H1 (cell line): ENCODE measurements at regions not wholly inside any gene's neighbourhood (a gene's known extent, or its start where the extent isn't known, plus 50 kb on each side); places are given as distances from the start of the nearest gene placed in this dataset.

ENCODE experiments used
- CTCF ChIA-PET: fragments of 300-600 bp; sonication (Branson Sonifier 250); formaldehyde crosslinking; loops from one replicate; lab custom pipeline; 2021; ENCODE audit not compliant: partially characterized antibody; lab: Charles Lee
- POLR2A ChIA-PET: fragments of 300-600 bp; sonication (Branson Sonifier 250); formaldehyde crosslinking; loops from one replicate; lab custom pipeline; 2021; ENCODE audit warnings: inconsistent platforms; ENCODE audit not compliant: partially characterized antibody; lab: Charles Lee
- DNase-seq, 2 experiments: peaks; one replicate each; pipeline versions ENCODE4 v3.0.0 to v3.0.0-alpha.2; 2010 to 2022; ENCODE audit warnings: low spot score in 2 of 2, low read depth in 1 of 2, mixed read lengths in 1 of 2
- FAIRE-seq: peaks from 2 replicates; lab custom pipeline; 2011; peaks lifted over from hg19 to GRCh38; lab: Jason Lieb, UNC
- H2AFZ ChIP-seq: 2 replicates; pipeline ENCODE4 v1.8.1; 2012; ENCODE audit warnings: low read length, inconsistent platforms
- H2AK5ac ChIP-seq: 2 replicates; pipeline ENCODE4 v1.6.1; 2013; ENCODE audit warnings: low read depth, low read length
- H2BK120ac ChIP-seq: replicated peaks from 2 replicates; pipeline ENCODE3; 2013; ENCODE audit warnings: low read depth, low read length, inconsistent platforms
- H2BK12ac ChIP-seq: 2 replicates; pipeline ENCODE4 v1.6.1; 2013; ENCODE audit warnings: low read depth, low read length
- H2BK15ac ChIP-seq: 2 replicates; pipeline ENCODE4 v1.6.1; 2013; ENCODE audit warnings: low read length
- H2BK20ac ChIP-seq: 2 replicates; pipeline ENCODE4 v1.6.1; 2013; ENCODE audit warnings: low read length
- H2BK5ac ChIP-seq: 2 replicates; pipeline ENCODE4 v1.6.1; 2013; ENCODE audit warnings: low read depth, low read length
- H3K14ac ChIP-seq: 2 replicates; pipeline ENCODE4 v1.6.1; 2013; ENCODE audit warnings: inconsistent platforms; ENCODE audit not compliant: insufficient read length
- H3K18ac ChIP-seq: 2 replicates; pipeline ENCODE4 v1.6.1; 2013; ENCODE audit warnings: low read length; ENCODE audit errors: extremely low read depth
- H3K23ac ChIP-seq: 2 replicates; pipeline ENCODE4 v1.6.1; 2013; ENCODE audit warnings: inconsistent platforms; ENCODE audit not compliant: insufficient read length
- H3K23me2 ChIP-seq: 2 replicates; pipeline ENCODE4 v1.6.1; 2013; ENCODE audit warnings: low read depth, low read length
- H3K27ac ChIP-seq: 2 replicates; pipeline ENCODE4 v1.6.1; 2011; ENCODE audit warnings: low read depth, low read length, inconsistent platforms
- H3K27me3 ChIP-seq, 4 experiments: replicated peaks in 1 of 4; 1 replicate in 1 of 4; 2 replicates in 3 of 4; pipeline versions ENCODE4 v1.6.1 to v1.8.1; 2011 to 2013; ENCODE audit warnings: low read length in 3 of 4, mild to moderate bottlenecking in 3 of 4, inconsistent platforms in 2 of 4, mixed read lengths in 2 of 4, moderate library complexity in 1 of 4; ENCODE audit not compliant: control insufficient read depth in 3 of 4, insufficient read depth in 3 of 4; ENCODE audit errors: extremely low read depth in 1 of 4
- H3K36me3 ChIP-seq, 4 experiments: 2 replicates each; pipeline versions ENCODE4 v1.6.1 to v1.8.1; 2011 to 2013; ENCODE audit warnings: mild to moderate bottlenecking in 4 of 4, low read length in 3 of 4, moderate library complexity in 2 of 4, control low read depth in 1 of 4, inconsistent platforms in 1 of 4; ENCODE audit not compliant: insufficient read depth in 4 of 4, control insufficient read depth in 2 of 4
- H3K4ac ChIP-seq: replicated peaks from 2 replicates; pipeline ENCODE3; 2013; ENCODE audit warnings: low read length, low read depth, mixed read lengths, inconsistent platforms; ENCODE audit not compliant: insufficient read length
- H3K4me1 ChIP-seq, 4 experiments: replicated peaks in 1 of 4; 1 replicate in 1 of 4; 2 replicates in 3 of 4; pipeline versions ENCODE4 v1.6.1 to v1.8.1; 2011 to 2013; ENCODE audit warnings: low read length in 3 of 4, inconsistent platforms in 2 of 4, mixed read lengths in 1 of 4; ENCODE audit not compliant: insufficient read depth in 4 of 4, control insufficient read depth in 3 of 4
- H3K4me2 ChIP-seq, 2 experiments: 2 replicates each; pipeline versions ENCODE4 v1.6.1 to v1.8.1; 2011 to 2013; ENCODE audit warnings: low read depth in 2 of 2, low read length in 2 of 2, control low read depth in 1 of 2, inconsistent platforms in 1 of 2, mild to moderate bottlenecking in 1 of 2; ENCODE audit not compliant: insufficient read depth in 1 of 2
- H3K4me3 ChIP-seq, 4 experiments: fragments of 200-600, 300-600 bp in 1 of 4; sonication (generic), shearing (Covaris generic), sonication (Bioruptor Twin) in 1 of 4; 2 replicates each; pipeline versions ENCODE4 v1.5.1 to v1.8.1; 2011 to 2016; ENCODE audit warnings: low read length in 4 of 4, low read depth in 3 of 4, control low read depth in 2 of 4, inconsistent platforms in 2 of 4, mild to moderate bottlenecking in 2 of 4, mixed read lengths in 1 of 4, moderate library complexity in 1 of 4; ENCODE audit not compliant: insufficient read depth in 2 of 4; ENCODE audit errors: extremely low read depth in 1 of 4
- H3K56ac ChIP-seq: replicated peaks from 2 replicates; pipeline ENCODE3; 2013; ENCODE audit warnings: low read depth, mild to moderate bottlenecking, mixed read lengths, low read length, inconsistent platforms; ENCODE audit not compliant: insufficient read length
- H3K79me1 ChIP-seq: 2 replicates; pipeline ENCODE4 v1.6.1; 2013; ENCODE audit warnings: low read depth, low read length, control low read depth
- H3K79me2 ChIP-seq, 2 experiments: 2 replicates each; pipeline versions ENCODE4 v1.6.1 to v1.8.1; 2012 to 2013; ENCODE audit warnings: low read length in 2 of 2, mild to moderate bottlenecking in 2 of 2, inconsistent platforms in 1 of 2; ENCODE audit not compliant: insufficient read depth in 2 of 2, control insufficient read depth in 1 of 2
- H3K9ac ChIP-seq, 4 experiments: replicated peaks in 1 of 4; 1 replicate in 1 of 4; 2 replicates in 3 of 4; pipeline versions ENCODE4 v1.6.1 to v1.8.1; 2011 to 2013; ENCODE audit warnings: low read depth in 3 of 4, low read length in 3 of 4, control low read depth in 2 of 4, mild to moderate bottlenecking in 2 of 4, moderate library complexity in 2 of 4, inconsistent platforms in 1 of 4; ENCODE audit errors: extremely low read depth in 1 of 4
- H3K9me3 ChIP-seq, 2 experiments: 2 replicates each; pipeline versions ENCODE4 v1.6.1 to v1.8.1; 2012 to 2013; ENCODE audit warnings: mild to moderate bottlenecking in 2 of 2, moderate library complexity in 2 of 2, control low read depth in 1 of 2, inconsistent platforms in 1 of 2, low read depth in 1 of 2, low read length in 1 of 2, mixed read lengths in 1 of 2; ENCODE audit not compliant: insufficient read depth in 2 of 2
- H4K20me1 ChIP-seq, 2 experiments: replicated peaks in 1 of 2; 2 replicates each; pipeline versions ENCODE3 to v1.8.1; 2011 to 2013; ENCODE audit warnings: inconsistent platforms in 2 of 2, low read length in 2 of 2, mild to moderate bottlenecking in 1 of 2; ENCODE audit not compliant: insufficient read depth in 2 of 2, control insufficient read depth in 1 of 2
- H4K5ac ChIP-seq: 2 replicates; pipeline ENCODE4 v1.6.1; 2013; ENCODE audit warnings: low read length, low read depth, mixed read lengths, inconsistent platforms; ENCODE audit not compliant: insufficient read length
- H4K8ac ChIP-seq: 2 replicates; pipeline ENCODE4 v1.8.0; 2013; ENCODE audit warnings: mild to moderate bottlenecking, moderate library complexity, low read length, inconsistent platforms; ENCODE audit not compliant: insufficient read depth; ENCODE audit errors: extremely low read depth
- H4K91ac ChIP-seq: replicated peaks from 2 replicates; pipeline ENCODE3; 2013; ENCODE audit warnings: low read length, mixed read lengths, inconsistent platforms; ENCODE audit not compliant: insufficient read length
- RAD21 ChIP-seq, 2 experiments: IDR thresholded peaks in 1 of 2; conservative IDR thresholded peaks in 1 of 2; 2 replicates each; pipeline ENCODE4 v1.6.1; 2011; ENCODE audit warnings: low read depth in 2 of 2, low read length in 2 of 2, improper control_type of control experiment in 1 of 2, inconsistent platforms in 1 of 2, mild to moderate bottlenecking in 1 of 2, moderate library complexity in 1 of 2
- TAF7 ChIP-seq: optimal IDR thresholded peaks from 2 replicates; pipeline ENCODE3; 2011; ENCODE audit warnings: low read depth, mild to moderate bottlenecking, inconsistent platforms, low read length, moderate library complexity, borderline replicate concordance
- WGBS, 2 experiments: shearing (Covaris generic) in 1 of 2; methylation state at CpG; one replicate each; pipeline versions ENCODE4 v1.1.6 to v1.1.7; 2013 to 2015; ENCODE audit warnings: low lambda C conversion rate in 2 of 2, mixed read lengths in 2 of 2, inconsistent platforms in 1 of 2, low coverage in 1 of 2, missing lambda C conversion rate in 1 of 2; ENCODE audit not compliant: insufficient replicate concordance in 2 of 2, insufficient coverage in 1 of 2, insufficient read length in 1 of 2; ENCODE audit errors: extremely low coverage in 1 of 2, missing lambda C conversion rate in 1 of 2; 5-methylcytosine and 5-hydroxymethylcytosine counted together
- TF ChIP-seq, protein P1 (sequence below), 3 experiments: IDR thresholded peaks; 1 replicate in 2 of 3; 2 replicates in 1 of 3; pipeline versions ENCODE4 v1.5.1 to v1.6.1; 2011; ENCODE audit warnings: low read length in 3 of 3, mild to moderate bottlenecking in 3 of 3, inconsistent platforms in 2 of 3, low read depth in 1 of 3, moderate library complexity in 1 of 3; ENCODE audit not compliant: insufficient read depth in 1 of 3; ENCODE audit errors: control extremely low read depth in 1 of 3

DNA sequence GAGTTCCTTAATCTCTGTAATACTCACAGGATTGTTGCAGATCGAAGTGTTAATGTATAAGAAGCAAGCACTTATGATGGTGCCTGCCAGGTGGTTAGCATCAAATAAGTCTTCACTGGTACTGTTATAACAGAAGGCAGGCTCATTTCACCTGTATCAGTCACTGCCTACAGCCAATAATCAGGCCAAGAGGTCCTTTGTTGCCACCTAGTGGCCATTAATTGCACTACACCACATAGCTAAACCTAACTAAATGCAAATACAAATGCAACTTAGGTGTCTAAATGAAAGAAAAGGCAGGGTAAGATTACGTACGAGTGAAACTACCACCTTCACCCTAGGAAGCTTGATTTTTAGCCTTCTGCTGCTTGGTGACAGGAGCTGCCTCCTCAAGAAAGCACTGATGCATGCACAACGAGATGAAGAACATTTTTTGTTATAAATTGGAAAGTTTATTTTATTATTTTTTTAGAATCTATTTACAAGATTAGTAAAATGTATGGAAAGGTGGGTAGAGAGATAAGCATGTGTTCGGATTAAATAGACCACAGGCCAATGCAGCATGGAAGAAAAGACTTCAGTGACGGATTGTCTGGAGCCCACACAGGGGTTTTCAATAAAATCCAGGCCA, 334.8 kb upstream of the CAMK1G start:
- Histone ChIP-seq H3K79me2 (no peaks in the 10 kb centered on the region), H3K4me1 (peaks cover 0 to 16% (median 5%) of the 10 kb centered on the region in 4 experiments; a peak in 4 of 7 replicates), H4K8ac (no peak overlapping the region), H3K23me2 (no peaks in the 10 kb centered on the region), H3K27ac (no peak overlapping the region), H3K4me2 (peak overlapping the region in 1 of 2 experiments; percentile 4; a peak in 1 of 4 replicates), H3K9me3 (no peaks in the 10 kb centered on the region), H4K20me1 (no peaks in the 10 kb centered on the region), H2BK120ac (no peak overlapping the region), H3K56ac (no peak overlapping the region), H2BK20ac (0 out of 2 replicates have a peak overlapping the region, but pooled peaks have one; percentile 75), H3K18ac (no peak overlapping the region), H2AK5ac (no peak overlapping the region), H3K27me3 (no peaks in the 10 kb centered on the region), H2BK12ac (peak overlapping the region; percentile 88; the same call in 1 of the 2 replicates), H4K91ac (no peak overlapping the region), H3K4me3 (no peak overlapping the region), H3K79me1 (no peaks in the 10 kb centered on the region), H2BK15ac (0 out of 2 replicates have a peak overlapping the region, but pooled peaks have one; percentile 34), H4K5ac (no peak overlapping the region), H3K36me3 (no peaks in the 10 kb centered on the region), H3K23ac (no peak overlapping the region), H3K9ac (no peak overlapping the region), H3K4ac (no peak overlapping the region), H3K14ac (no peak overlapping the region), H2AFZ (peak overlapping the region; percentile 98), H2BK5ac (peak overlapping the region; percentile 6; the same call in 1 of the 2 replicates)
- peak; percentile 99 for FAIRE-seq
- CTCF ChIA-PET: interaction anchor here (0.5 to 5.8 kb wide), 68 partner anchors 8 to 1251 kb away, joined by 3 to 70 read pairs (median 4); no protein-coding TSS in a partner anchor
- peak in 1 of 2 experiments; percentile 83 for DNase-seq
- TF ChIP-seq, protein P1, sequence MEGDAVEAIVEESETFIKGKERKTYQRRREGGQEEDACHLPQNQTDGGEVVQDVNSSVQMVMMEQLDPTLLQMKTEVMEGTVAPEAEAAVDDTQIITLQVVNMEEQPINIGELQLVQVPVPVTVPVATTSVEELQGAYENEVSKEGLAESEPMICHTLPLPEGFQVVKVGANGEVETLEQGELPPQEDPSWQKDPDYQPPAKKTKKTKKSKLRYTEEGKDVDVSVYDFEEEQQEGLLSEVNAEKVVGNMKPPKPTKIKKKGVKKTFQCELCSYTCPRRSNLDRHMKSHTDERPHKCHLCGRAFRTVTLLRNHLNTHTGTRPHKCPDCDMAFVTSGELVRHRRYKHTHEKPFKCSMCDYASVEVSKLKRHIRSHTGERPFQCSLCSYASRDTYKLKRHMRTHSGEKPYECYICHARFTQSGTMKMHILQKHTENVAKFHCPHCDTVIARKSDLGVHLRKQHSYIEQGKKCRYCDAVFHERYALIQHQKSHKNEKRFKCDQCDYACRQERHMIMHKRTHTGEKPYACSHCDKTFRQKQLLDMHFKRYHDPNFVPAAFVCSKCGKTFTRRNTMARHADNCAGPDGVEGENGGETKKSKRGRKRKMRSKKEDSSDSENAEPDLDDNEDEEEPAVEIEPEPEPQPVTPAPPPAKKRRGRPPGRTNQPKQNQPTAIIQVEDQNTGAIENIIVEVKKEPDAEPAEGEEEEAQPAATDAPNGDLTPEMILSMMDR (IDR thresholded peaks at IDR 0.05; ENCODE audit: control extremely low read depth in 1 of 3, insufficient read depth in 1 of 3, low read depth in 1 of 3, low read length in 3 of 3): peak in 2 of 3 experiments; percentile 83 to 90; a peak in 3 of 4 replicates
- TF ChIP-seq RAD21 (IDR thresholded peaks at IDR 0.05 in 1 of 2, conservative IDR thresholded peaks at IDR 0.05 in 1 of 2; ENCODE audit: low read depth in 2 of 2, low read length in 2 of 2) (peak; percentile 86 to 91), TAF7 (no peak)
- POLR2A ChIA-PET: interaction anchor here (0.7 to 1.1 kb wide), 2 partner anchors 18 to 88 kb away, joined by 3 read pairs; no protein-coding TSS in a partner anchor
- WGBS, 2 experiments: 41% methylated on average over 6 of the region's 6 CpGs; no CpG with 5 or more reads in 1 of the 2 experiments
